ENCODE measurements at regions not wholly inside any gene's neighbourhood (a gene's known extent, or its start where the extent isn't known, plus 50 kb on each side); places are given as distances from the start of the nearest gene placed in this dataset.
A peak's percentile ranks its signal among the peaks of the same experiment; 100 is the strongest.

DNA sequence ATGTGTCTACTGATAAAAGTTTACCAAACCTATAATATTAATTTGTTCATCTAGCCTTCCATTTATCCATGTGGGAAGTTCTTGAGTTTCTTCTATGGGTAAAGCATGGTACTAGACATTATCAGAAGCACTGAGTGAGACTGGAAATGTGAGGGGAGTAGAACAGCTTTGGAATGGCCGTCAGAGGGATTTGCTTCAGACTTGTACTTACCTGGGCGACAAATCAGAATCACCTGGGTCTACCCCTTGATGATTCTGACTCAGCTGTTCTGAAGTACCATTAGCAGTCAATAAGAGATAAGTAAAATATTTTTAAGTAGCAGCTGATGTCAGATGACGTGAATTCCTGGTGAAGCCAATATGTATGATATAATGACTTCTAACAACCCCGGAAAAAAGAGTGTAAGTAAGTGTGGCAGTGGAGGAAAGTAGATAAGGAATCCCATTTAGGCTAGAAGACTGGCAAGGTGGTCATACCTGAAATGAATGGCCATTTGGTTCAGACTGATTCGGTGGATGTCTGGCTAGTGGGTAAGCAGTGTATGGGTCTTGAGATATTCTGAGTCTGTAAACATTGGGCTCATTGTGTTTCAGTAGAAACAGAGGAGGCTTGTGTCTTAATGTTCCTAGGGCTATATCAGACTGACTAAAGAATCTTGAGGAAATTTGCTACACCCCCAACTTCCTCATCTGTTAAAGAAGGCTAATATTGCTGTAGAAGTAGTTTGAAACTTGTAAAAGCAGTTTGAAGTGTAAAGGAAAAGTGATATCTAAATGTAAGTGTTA lies 409.2 kb downstream of the NKX6-1 start:
- Mint-ChIP-seq H3K9me3 (peaks cover 0 to 2% (median under 1%) of the 10 kb centered on the region in 7 donors), H3K27me3 (no peaks in the 10 kb centered on the region), H3K4me3 (no peak overlapping the region), H3K4me1 (no peaks in the 10 kb centered on the region), H3K27ac (no peak overlapping the region), H3K36me3 (no peaks in the 10 kb centered on the region)
- no peaks in the 10 kb centered on the region for H3K9me3 ChIP-seq (ENCODE audit: control insufficient read depth in 2 of 2, low read length in 2 of 2)
- H3K4me3 ChIP-seq (ENCODE audit: low read depth, low read length), result no peak overlapping the region
- ATAC-seq (ENCODE audit: low read depth in 2 of 2) (no peak), DNase-seq (no peak)
- H3K27me3 ChIP-seq (ENCODE audit: control insufficient read depth, insufficient read depth, low read length), result no peaks in the 10 kb centered on the region
- H3K4me1 ChIP-seq (ENCODE audit: control insufficient read depth, insufficient read depth, low read length, poor library complexity, severe bottlenecking), result no peaks in the 10 kb centered on the region
- no peaks in the 10 kb centered on the region for H3K36me3 ChIP-seq (ENCODE audit: control insufficient read depth, insufficient read depth, low read length)
- no peak overlapping the region for H3K27ac ChIP-seq (ENCODE audit: insufficient read depth, low read length, poor library complexity, severe bottlenecking)

DNA sequence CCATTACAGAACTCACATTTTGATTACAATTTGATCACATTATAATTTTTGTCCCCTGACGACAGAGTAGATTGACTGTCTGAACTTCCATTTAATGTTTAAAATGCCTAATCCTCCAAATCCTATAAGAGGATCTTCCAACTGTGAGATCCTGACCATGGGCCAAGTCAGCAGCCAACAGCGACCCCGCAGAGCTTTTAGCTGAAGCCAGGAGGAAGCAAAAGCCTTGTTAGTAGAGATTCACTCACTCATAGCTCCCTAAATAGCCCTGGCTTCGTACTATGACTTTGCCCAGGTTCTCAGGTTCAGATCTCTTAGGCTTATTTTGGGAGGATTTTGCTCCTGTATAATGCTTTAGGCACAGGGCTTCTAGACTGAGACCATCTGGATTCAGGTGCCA lies 413.1 kb downstream of the NKX6-1 start:
- Histone ChIP-seq H3K27ac (ENCODE audit: insufficient read depth, low read length, poor library complexity, severe bottlenecking) (no peak overlapping the region), H3K27me3 (ENCODE audit: control insufficient read depth, insufficient read depth, low read length) (no peaks in the 10 kb centered on the region), H3K4me1 (ENCODE audit: control insufficient read depth, insufficient read depth, low read length, poor library complexity, severe bottlenecking) (no peaks in the 10 kb centered on the region), H3K36me3 (ENCODE audit: control insufficient read depth, insufficient read depth, low read length) (no peaks in the 10 kb centered on the region), H3K9me3 (ENCODE audit: control insufficient read depth in 2 of 2, low read length in 2 of 2) (no peaks in the 10 kb centered on the region), H3K4me3 (ENCODE audit: low read depth, low read length) (no peak overlapping the region)
- Mint-ChIP-seq H3K4me1 (no peaks in the 10 kb centered on the region), H3K27ac (no peak overlapping the region), H3K4me3 (no peak overlapping the region), H3K27me3 (no peaks in the 10 kb centered on the region), H3K36me3 (no peaks in the 10 kb centered on the region), H3K9me3 (peaks cover 0 to 7% (median 2%) of the 10 kb centered on the region in 7 donors)
- DNase-seq (no peak), ATAC-seq (ENCODE audit: low read depth in 2 of 2) (no peak)

DNA sequence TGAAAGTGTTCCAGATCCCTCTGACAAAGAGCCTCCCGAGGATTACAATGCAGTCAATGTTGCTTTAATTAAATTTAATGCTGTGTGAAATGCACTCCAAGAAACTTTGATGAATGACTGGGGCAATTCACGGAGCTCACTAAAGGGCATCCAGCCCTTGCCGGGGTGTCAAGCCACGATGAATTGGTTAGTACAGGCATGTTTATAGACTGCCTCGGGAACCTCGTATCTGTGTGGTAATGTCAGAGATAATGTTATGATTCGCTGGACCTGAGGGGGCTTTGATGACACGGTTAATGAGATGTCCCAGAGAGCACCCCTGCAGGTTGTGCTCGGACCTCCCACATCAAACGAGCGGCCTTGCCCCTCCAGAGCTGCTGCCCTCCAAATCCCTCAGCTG lies 428.8 kb downstream of the NKX6-1 start:
- no peak overlapping the region for H3K4me3 Mint-ChIP-seq
- no peak overlapping the region for H3K27ac ChIP-seq (ENCODE audit: insufficient read depth, low read length, poor library complexity, severe bottlenecking)
- H3K36me3 ChIP-seq (ENCODE audit: control insufficient read depth, insufficient read depth, low read length), result no peaks in the 10 kb centered on the region
- DNase-seq (no peak), ATAC-seq (ENCODE audit: low read depth in 2 of 2) (no peak)
- no peaks in the 10 kb centered on the region for H3K27me3 ChIP-seq (ENCODE audit: control insufficient read depth, insufficient read depth, low read length)
- H3K27me3 Mint-ChIP-seq, result no peaks in the 10 kb centered on the region
- H3K36me3 Mint-ChIP-seq, result no peaks in the 10 kb centered on the region
- no peaks in the 10 kb centered on the region for H3K4me1 ChIP-seq (ENCODE audit: control insufficient read depth, insufficient read depth, low read length, poor library complexity, severe bottlenecking)
- no peak overlapping the region for H3K4me3 ChIP-seq (ENCODE audit: low read depth, low read length)
- no peak overlapping the region for H3K27ac Mint-ChIP-seq
- H3K9me3 Mint-ChIP-seq, result peaks cover 0 to 7% (median 4%) of the 10 kb centered on the region in 7 donors
- no peaks in the 10 kb centered on the region for H3K4me1 Mint-ChIP-seq
- H3K9me3 ChIP-seq (ENCODE audit: control insufficient read depth in 2 of 2, low read length in 2 of 2), result no peaks in the 10 kb centered on the region

DNA sequence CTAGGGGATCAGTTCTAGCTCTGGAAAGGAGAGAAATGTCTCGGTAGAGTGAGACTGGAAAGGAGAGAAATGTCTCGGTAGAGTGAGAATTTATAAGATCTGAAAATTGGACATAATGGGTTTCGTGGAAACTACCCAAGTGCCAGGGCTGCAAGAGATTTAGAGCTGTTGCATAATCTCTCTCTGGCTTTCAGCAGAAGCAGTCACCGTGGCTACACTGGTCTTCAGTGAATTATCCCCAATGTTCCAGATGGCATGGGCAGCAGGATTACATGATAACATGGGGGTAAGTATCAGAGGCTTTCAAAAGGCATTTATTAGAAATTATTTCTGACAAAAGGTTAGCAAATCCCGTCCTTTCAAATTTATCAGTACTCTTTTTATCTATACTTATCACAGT lies 435.5 kb downstream of the NKX6-1 start:
- Histone ChIP-seq H3K4me1 (ENCODE audit: control insufficient read depth, insufficient read depth, low read length, poor library complexity, severe bottlenecking) (no peaks in the 10 kb centered on the region), H3K27me3 (ENCODE audit: control insufficient read depth, insufficient read depth, low read length) (no peaks in the 10 kb centered on the region), H3K9me3 (ENCODE audit: control insufficient read depth in 2 of 2, low read length in 2 of 2) (no peaks in the 10 kb centered on the region), H3K4me3 (ENCODE audit: low read depth, low read length) (no peak overlapping the region), H3K36me3 (ENCODE audit: control insufficient read depth, insufficient read depth, low read length) (no peaks in the 10 kb centered on the region), H3K27ac (ENCODE audit: insufficient read depth, low read length, poor library complexity, severe bottlenecking) (no peak overlapping the region)
- Mint-ChIP-seq H3K9me3 (peaks cover 0 to 16% (median 3%) of the 10 kb centered on the region in 7 donors), H3K4me3 (no peak overlapping the region), H3K4me1 (no peaks in the 10 kb centered on the region), H3K27ac (no peak overlapping the region), H3K27me3 (no peaks in the 10 kb centered on the region), H3K36me3 (no peaks in the 10 kb centered on the region)
- DNase-seq, result no peak
- ATAC-seq (ENCODE audit: low read depth in 2 of 2), result no peak

DNA sequence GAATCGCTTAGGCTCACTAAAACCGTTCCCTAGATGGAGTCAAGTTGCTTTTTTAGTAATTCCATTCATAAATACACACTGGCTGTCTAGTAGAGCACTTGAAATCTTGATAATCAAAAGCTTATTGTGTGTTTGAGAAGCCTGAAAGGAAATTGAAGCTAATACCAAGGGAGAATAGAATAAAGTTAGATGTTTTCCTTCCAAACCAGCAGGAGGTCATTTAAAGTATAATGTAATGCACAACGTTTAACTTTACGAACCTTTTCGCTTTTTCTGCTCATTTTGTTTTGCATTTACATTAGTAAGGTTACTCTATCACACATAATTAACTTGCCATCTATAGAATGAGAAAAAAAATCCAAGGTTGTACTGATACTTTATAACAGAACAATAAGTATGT lies 440.9 kb downstream of the NKX6-1 start:
- Histone ChIP-seq H3K4me3 (ENCODE audit: low read depth, low read length) (no peak overlapping the region), H3K36me3 (ENCODE audit: control insufficient read depth, insufficient read depth, low read length) (no peaks in the 10 kb centered on the region), H3K9me3 (ENCODE audit: control insufficient read depth in 2 of 2, low read length in 2 of 2) (no peaks in the 10 kb centered on the region), H3K4me1 (ENCODE audit: control insufficient read depth, insufficient read depth, low read length, poor library complexity, severe bottlenecking) (no peaks in the 10 kb centered on the region), H3K27ac (ENCODE audit: insufficient read depth, low read length, poor library complexity, severe bottlenecking) (no peak overlapping the region), H3K27me3 (ENCODE audit: control insufficient read depth, insufficient read depth, low read length) (no peaks in the 10 kb centered on the region)
- no peak overlapping the region for H3K27ac Mint-ChIP-seq
- H3K27me3 Mint-ChIP-seq, result no peaks in the 10 kb centered on the region
- DNase-seq (no peak), ATAC-seq (ENCODE audit: low read depth in 2 of 2) (no peak)
- no peak overlapping the region for H3K4me3 Mint-ChIP-seq
- no peaks in the 10 kb centered on the region for H3K4me1 Mint-ChIP-seq
- H3K9me3 Mint-ChIP-seq, result peaks cover 0 to 7% (median 3%) of the 10 kb centered on the region in 7 donors
- no peaks in the 10 kb centered on the region for H3K36me3 Mint-ChIP-seq

DNA sequence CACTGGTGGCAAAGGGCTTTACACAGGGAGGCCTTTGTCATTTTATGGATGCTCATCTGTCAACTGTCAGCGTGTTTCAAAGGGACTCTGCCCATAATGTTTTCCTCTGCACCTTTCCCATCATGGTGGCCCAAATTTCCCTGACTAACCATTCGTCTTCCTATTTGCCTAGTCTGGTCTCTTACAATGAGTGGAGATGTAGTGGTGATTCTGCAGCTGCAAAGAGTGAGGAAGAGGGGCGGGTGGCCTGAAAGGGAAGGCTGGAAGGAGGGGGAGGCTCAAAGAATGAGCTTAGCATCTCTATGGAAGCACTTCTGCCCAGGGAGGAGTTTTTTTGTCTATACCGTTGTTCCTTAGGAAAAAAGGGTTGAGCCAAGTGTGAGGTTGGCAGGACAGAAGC lies 447.5 kb downstream of the NKX6-1 start:
- Mint-ChIP-seq H3K9me3 (peaks cover 1 to 7% (median 3%) of the 10 kb centered on the region in 7 donors), H3K4me1 (no peaks in the 10 kb centered on the region), H3K27ac (peak overlapping the region in 1 of 3 donors; percentile 80), H3K4me3 (no peak overlapping the region), H3K27me3 (no peaks in the 10 kb centered on the region), H3K36me3 (no peaks in the 10 kb centered on the region)
- Histone ChIP-seq H3K4me1 (ENCODE audit: control insufficient read depth, insufficient read depth, low read length, poor library complexity, severe bottlenecking) (no peaks in the 10 kb centered on the region), H3K9me3 (ENCODE audit: control insufficient read depth in 2 of 2, low read length in 2 of 2) (no peaks in the 10 kb centered on the region), H3K27ac (ENCODE audit: insufficient read depth, low read length, poor library complexity, severe bottlenecking) (no peak overlapping the region), H3K27me3 (ENCODE audit: control insufficient read depth, insufficient read depth, low read length) (no peaks in the 10 kb centered on the region), H3K4me3 (ENCODE audit: low read depth, low read length) (no peak overlapping the region), H3K36me3 (ENCODE audit: control insufficient read depth, insufficient read depth, low read length) (no peaks in the 10 kb centered on the region)
- DNase-seq (no peak), ATAC-seq (ENCODE audit: low read depth in 2 of 2) (no peak)

DNA sequence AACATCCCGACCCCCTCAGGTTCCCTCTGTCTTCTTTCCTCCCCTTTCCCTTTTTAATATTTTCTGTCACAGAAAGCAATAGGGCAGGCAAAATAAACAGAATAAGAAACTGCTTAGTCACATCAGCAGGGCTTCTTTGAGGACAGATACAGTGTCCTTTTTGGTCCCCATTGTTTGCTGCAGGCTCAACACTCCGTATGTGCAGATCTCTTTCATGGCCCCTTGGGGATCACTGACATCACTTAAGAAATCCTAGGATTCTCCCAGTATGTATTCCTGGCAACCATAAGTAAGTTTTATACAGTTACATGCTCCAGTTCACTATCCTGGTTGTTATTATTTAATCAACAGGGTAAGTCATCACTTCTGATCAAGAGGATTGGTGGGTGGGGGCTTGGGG lies 448.0 kb downstream of the NKX6-1 start:
- no peaks in the 10 kb centered on the region for H3K9me3 ChIP-seq (ENCODE audit: control insufficient read depth in 2 of 2, low read length in 2 of 2)
- no peaks in the 10 kb centered on the region for H3K36me3 Mint-ChIP-seq
- peaks cover 1 to 7% (median 3%) of the 10 kb centered on the region in 7 donors for H3K9me3 Mint-ChIP-seq
- DNase-seq (no peak), ATAC-seq (ENCODE audit: low read depth in 2 of 2) (no peak)
- H3K27me3 ChIP-seq (ENCODE audit: control insufficient read depth, insufficient read depth, low read length), result no peaks in the 10 kb centered on the region
- no peak overlapping the region for H3K4me3 ChIP-seq (ENCODE audit: low read depth, low read length)
- H3K4me1 Mint-ChIP-seq, result no peaks in the 10 kb centered on the region
- H3K27ac Mint-ChIP-seq, result no peak overlapping the region
- H3K4me1 ChIP-seq (ENCODE audit: control insufficient read depth, insufficient read depth, low read length, poor library complexity, severe bottlenecking), result no peaks in the 10 kb centered on the region
- no peak overlapping the region for H3K27ac ChIP-seq (ENCODE audit: insufficient read depth, low read length, poor library complexity, severe bottlenecking)
- H3K4me3 Mint-ChIP-seq, result no peak overlapping the region
- no peaks in the 10 kb centered on the region for H3K27me3 Mint-ChIP-seq
- no peaks in the 10 kb centered on the region for H3K36me3 ChIP-seq (ENCODE audit: control insufficient read depth, insufficient read depth, low read length)

DNA sequence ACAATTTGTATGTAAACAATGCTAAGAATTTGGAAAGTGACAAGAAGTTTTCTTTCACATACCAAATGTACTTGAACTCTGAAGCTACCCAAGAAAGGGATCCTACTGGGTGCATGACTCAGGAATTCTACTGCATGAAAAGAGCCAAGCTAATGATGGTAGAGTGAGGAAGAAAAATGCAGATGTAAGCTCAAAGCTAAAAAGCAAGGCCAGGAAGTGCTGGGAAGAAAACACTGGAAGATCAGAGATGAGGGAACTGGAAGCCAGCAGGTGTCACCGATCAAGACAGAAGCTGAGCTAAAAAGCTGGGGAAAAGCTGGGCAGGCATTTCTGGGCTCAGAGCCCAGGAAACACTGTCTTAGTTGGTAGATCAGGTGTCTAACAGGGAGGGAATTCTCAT lies 449.1 kb downstream of the NKX6-1 start:
- DNase-seq (no peak), ATAC-seq (ENCODE audit: low read depth in 2 of 2) (no peak)
- Histone ChIP-seq H3K4me1 (ENCODE audit: control insufficient read depth, insufficient read depth, low read length, poor library complexity, severe bottlenecking) (no peaks in the 10 kb centered on the region), H3K4me3 (ENCODE audit: low read depth, low read length) (no peak overlapping the region), H3K27ac (ENCODE audit: insufficient read depth, low read length, poor library complexity, severe bottlenecking) (no peak overlapping the region), H3K36me3 (ENCODE audit: control insufficient read depth, insufficient read depth, low read length) (no peaks in the 10 kb centered on the region), H3K9me3 (ENCODE audit: control insufficient read depth in 2 of 2, low read length in 2 of 2) (no peaks in the 10 kb centered on the region), H3K27me3 (ENCODE audit: control insufficient read depth, insufficient read depth, low read length) (no peaks in the 10 kb centered on the region)
- Mint-ChIP-seq H3K36me3 (no peaks in the 10 kb centered on the region), H3K4me3 (no peak overlapping the region), H3K4me1 (no peaks in the 10 kb centered on the region), H3K27ac (no peak overlapping the region), H3K27me3 (no peaks in the 10 kb centered on the region), H3K9me3 (peaks cover 0 to 7% (median 3%) of the 10 kb centered on the region in 7 donors)

Data from CD4-positive, CD25-positive, alpha-beta regulatory T cell (primary cell).